GM21576 (cell line): ENCODE measurements at regions not wholly inside any gene's neighbourhood (a gene's known extent, or its start where the extent isn't known, plus 50 kb on each side); places are given as distances from the start of the nearest gene placed in this dataset.

Source experiments
- ATAC-seq: cut with Tn5 transposase; IDR thresholded peaks from one replicate; pipeline ENCODE4 v1.9.1; 2021; ENCODE audit warnings: mild to moderate bottlenecking, moderate library complexity; ENCODE audit not compliant: unreplicated experiment

DNA sequence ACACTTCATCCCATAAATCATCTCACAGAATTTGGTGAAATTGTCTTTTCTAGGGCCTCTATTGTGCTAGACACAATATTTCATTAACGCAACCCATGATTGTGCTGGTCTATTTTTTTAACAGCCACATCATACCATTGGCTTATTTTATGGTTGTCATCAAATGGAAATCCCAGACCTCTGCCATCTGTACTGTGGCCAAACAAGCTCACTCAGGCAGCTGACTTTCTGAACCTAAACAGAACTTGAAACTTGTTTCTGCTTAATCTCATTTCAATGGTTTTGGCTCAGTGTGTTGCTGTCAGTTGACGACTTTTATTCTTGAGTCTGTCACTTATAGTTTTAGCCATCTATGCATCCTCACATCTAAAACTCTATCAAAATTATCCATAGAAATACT is 111.8 kb downstream of the HAO1 start:
- no peak for ATAC-seq

GRCh38 chr20:7829031-7829430 is 111.2 kb downstream of the HAO1 start:
- no peak for ATAC-seq

GRCh38 chr20:7829776-7830175 is 110.5 kb downstream of the HAO1 start:
- no peak for ATAC-seq
